Memory B cell (primary cell): ENCODE measurements at regions not wholly inside any gene's neighbourhood (a gene's known extent, or its start where the extent isn't known, plus 50 kb on each side); places are given as distances from the start of the nearest gene placed in this dataset.
"Not testable (repeated sequence)": the region's sequence is repeated elsewhere in the genome, so short reads cannot be mapped to it uniquely, and the experiment has no call there.

Experiments
- ATAC-seq: fragments of 150-1000 bp; cut with Tn5 transposase; 2 replicates; pipeline ENCODE4 v1.10.0; 2021; ENCODE audit warnings: low read depth, mild to moderate bottlenecking, moderate library complexity
- DNase-seq, 2 donors: peaks; one replicate each; pipeline ENCODE4 v3.0.0; 2022; ENCODE audit warnings: low spot score in 2 of 2
- H3K27ac Mint-ChIP-seq: one replicate; pipeline ENCODE4 v1.8.0; 2022; ENCODE audit warnings: mild to moderate bottlenecking, moderate library complexity, mixed read lengths
- H3K27me3 Mint-ChIP-seq: one replicate; pipeline ENCODE4 v1.8.0; 2022; ENCODE audit warnings: mixed read lengths
- H3K36me3 Mint-ChIP-seq: one replicate; pipeline ENCODE4 v1.8.0; 2022; ENCODE audit warnings: mild to moderate bottlenecking, mixed read lengths
- H3K4me1 Mint-ChIP-seq: one replicate; pipeline ENCODE4 v1.8.0; 2022; ENCODE audit warnings: mixed read lengths
- H3K4me3 Mint-ChIP-seq: one replicate; pipeline ENCODE4 v1.8.0; 2022; ENCODE audit warnings: mild to moderate bottlenecking, moderate library complexity, mixed read lengths
- H3K9me3 Mint-ChIP-seq: one replicate; pipeline ENCODE4 v1.8.0; 2022; ENCODE audit warnings: mixed read lengths

GRCh38 chr1:101124405-101124804 lies 98.8 kb upstream of the DPH5 start:
- Mint-ChIP-seq H3K4me3 (no peak overlapping the region), H3K4me1 (peaks cover 26% of the 10 kb centered on the region)

GRCh38 chr1:101123904-101124303 lies 98.3 kb upstream of the DPH5 start:
- H3K36me3 Mint-ChIP-seq, H3K27me3 Mint-ChIP-seq, DNase-seq, H3K9me3 Mint-ChIP-seq, H3K4me3 Mint-ChIP-seq, ATAC-seq, H3K27ac Mint-ChIP-seq: not testable (repeated sequence)
- peaks cover 26% of the 10 kb centered on the region for H3K4me1 Mint-ChIP-seq

More at GRCh38 chr1:101124405-101124804, 98.8 kb upstream of the DPH5 start:
- Mint-ChIP-seq H3K9me3 (no peaks in the 10 kb centered on the region), H3K36me3 (no peaks in the 10 kb centered on the region), H3K27me3 (no peaks in the 10 kb centered on the region), H3K27ac (no peak overlapping the region)
- no peak for DNase-seq
- ATAC-seq = no peak

GRCh38 chr1:101122452-101123166 lies 97.0 kb upstream of the DPH5 start:
- H3K27ac Mint-ChIP-seq = peak overlapping the region; percentile 12
- no peak for DNase-seq
- ATAC-seq = peak; percentile 73
- H3K27me3 Mint-ChIP-seq = no peaks in the 10 kb centered on the region
- H3K9me3 Mint-ChIP-seq = no peaks in the 10 kb centered on the region
- H3K4me3 Mint-ChIP-seq = peak overlapping the region; percentile 31
- no peaks in the 10 kb centered on the region for H3K36me3 Mint-ChIP-seq
- H3K4me1 Mint-ChIP-seq = peaks cover 20% of the 10 kb centered on the region

GRCh38 chr1:101121975-101122374 lies 96.4 kb upstream of the DPH5 start:
- no peak for DNase-seq
- H3K36me3 Mint-ChIP-seq = no peaks in the 10 kb centered on the region
- no peaks in the 10 kb centered on the region for H3K9me3 Mint-ChIP-seq
- no peaks in the 10 kb centered on the region for H3K27me3 Mint-ChIP-seq
- peaks cover 20% of the 10 kb centered on the region for H3K4me1 Mint-ChIP-seq
- no peak overlapping the region for H3K4me3 Mint-ChIP-seq
- peak overlapping the region; percentile 12 for H3K27ac Mint-ChIP-seq
- ATAC-seq = no peak

GRCh38 chr1:101121504-101121903 lies 95.9 kb upstream of the DPH5 start:
- peaks cover 20% of the 10 kb centered on the region for H3K4me1 Mint-ChIP-seq
- ATAC-seq = no peak
- no peak overlapping the region for H3K27ac Mint-ChIP-seq

GRCh38 chr1:101120868-101121267 lies 95.3 kb upstream of the DPH5 start:
- peaks cover 23% of the 10 kb centered on the region for H3K4me1 Mint-ChIP-seq
- no peak overlapping the region for H3K4me3 Mint-ChIP-seq
- no peak for DNase-seq
- H3K36me3 Mint-ChIP-seq = no peaks in the 10 kb centered on the region
- no peaks in the 10 kb centered on the region for H3K9me3 Mint-ChIP-seq
- no peak for ATAC-seq
- no peaks in the 10 kb centered on the region for H3K27me3 Mint-ChIP-seq
- H3K27ac Mint-ChIP-seq = no peak overlapping the region

More at GRCh38 chr1:101121504-101121903, 95.9 kb upstream of the DPH5 start:
- H3K4me3 Mint-ChIP-seq = no peak overlapping the region
- no peaks in the 10 kb centered on the region for H3K9me3 Mint-ChIP-seq
- no peaks in the 10 kb centered on the region for H3K36me3 Mint-ChIP-seq
- no peaks in the 10 kb centered on the region for H3K27me3 Mint-ChIP-seq
- no peak for DNase-seq

GRCh38 chr1:101119289-101119688 lies 93.7 kb upstream of the DPH5 start:
- DNase-seq = no peak
- no peak for ATAC-seq
- H3K27me3 Mint-ChIP-seq = no peaks in the 10 kb centered on the region
- no peak overlapping the region for H3K27ac Mint-ChIP-seq
- H3K4me1 Mint-ChIP-seq = peaks cover 22% of the 10 kb centered on the region
- no peaks in the 10 kb centered on the region for H3K9me3 Mint-ChIP-seq
- no peaks in the 10 kb centered on the region for H3K36me3 Mint-ChIP-seq
- no peak overlapping the region for H3K4me3 Mint-ChIP-seq

GRCh38 chr1:101116006-101116405 lies 90.4 kb upstream of the DPH5 start:
- Mint-ChIP-seq H3K4me1 (peaks cover 21% of the 10 kb centered on the region), H3K9me3 (no peaks in the 10 kb centered on the region), H3K27me3 (no peaks in the 10 kb centered on the region), H3K27ac (peak overlapping the region; percentile 64), H3K4me3 (no peak overlapping the region), H3K36me3 (no peaks in the 10 kb centered on the region)
- no peak for DNase-seq
- no peak for ATAC-seq

GRCh38 chr1:101115112-101115511 lies 89.5 kb upstream of the DPH5 start:
- ATAC-seq (no peak), DNase-seq (no peak)
- Mint-ChIP-seq H3K27me3 (no peaks in the 10 kb centered on the region), H3K4me3 (no peak overlapping the region), H3K9me3 (no peaks in the 10 kb centered on the region), H3K36me3 (no peaks in the 10 kb centered on the region), H3K27ac (no peak overlapping the region), H3K4me1 (peaks cover 27% of the 10 kb centered on the region)

- peaks cover 28% of the 10 kb centered on the region for H3K4me1 Mint-ChIP-seq
- H3K27me3 Mint-ChIP-seq, ATAC-seq, DNase-seq, H3K9me3 Mint-ChIP-seq, H3K4me3 Mint-ChIP-seq, H3K36me3 Mint-ChIP-seq: not testable (repeated sequence)
- H3K27ac Mint-ChIP-seq = peak overlapping the region; percentile 83
These were observed 88.5 kb upstream of the DPH5 start for GRCh38 chr1:101114128-101114527.

GRCh38 chr1:101112051-101112780 lies 86.6 kb upstream of the DPH5 start:
- H3K4me1 Mint-ChIP-seq = peaks cover 28% of the 10 kb centered on the region
- peak; percentile 48 to 72 for DNase-seq
- peak overlapping the region; percentile 67 for H3K4me3 Mint-ChIP-seq
- H3K36me3 Mint-ChIP-seq = no peaks in the 10 kb centered on the region
- no peaks in the 10 kb centered on the region for H3K27me3 Mint-ChIP-seq
- no peaks in the 10 kb centered on the region for H3K9me3 Mint-ChIP-seq
- peak; percentile 96 for ATAC-seq
- H3K27ac Mint-ChIP-seq = peak overlapping the region; percentile 83

GRCh38 chr1:101111461-101111860 lies 85.9 kb upstream of the DPH5 start:
- Mint-ChIP-seq H3K4me3 (peak overlapping the region; percentile 67), H3K9me3 (no peaks in the 10 kb centered on the region), H3K27ac (peak overlapping the region; percentile 83), H3K27me3 (no peaks in the 10 kb centered on the region), H3K36me3 (no peaks in the 10 kb centered on the region), H3K4me1 (peaks cover 28% of the 10 kb centered on the region)
- ATAC-seq (no peak), DNase-seq (no peak)

GRCh38 chr1:101109791-101110190 lies 84.2 kb upstream of the DPH5 start:
- Mint-ChIP-seq H3K4me1 (peaks cover 21% of the 10 kb centered on the region), H3K4me3 (no peak overlapping the region), H3K27ac (peak overlapping the region; percentile 83), H3K9me3 (no peaks in the 10 kb centered on the region), H3K36me3 (no peaks in the 10 kb centered on the region), H3K27me3 (no peaks in the 10 kb centered on the region)
- ATAC-seq (no peak), DNase-seq (no peak)

GRCh38 chr1:101108111-101108500 lies 82.5 kb upstream of the DPH5 start:
- peaks cover 21% of the 10 kb centered on the region for H3K4me1 Mint-ChIP-seq
- no peak for ATAC-seq
- H3K9me3 Mint-ChIP-seq = no peaks in the 10 kb centered on the region
- DNase-seq = no peak
- H3K4me3 Mint-ChIP-seq = no peak overlapping the region
- no peaks in the 10 kb centered on the region for H3K36me3 Mint-ChIP-seq
- H3K27ac Mint-ChIP-seq = no peak overlapping the region
- no peaks in the 10 kb centered on the region for H3K27me3 Mint-ChIP-seq
